ENCODE measurements at regions not wholly inside any gene's neighbourhood (a gene's known extent, or its start where the extent isn't known, plus 50 kb on each side); places are given as distances from the start of the nearest gene placed in this dataset.
A peak's percentile ranks its signal among the peaks of the same experiment; 100 is the strongest.

- H4K20me1 ChIP-seq (ENCODE audit: insufficient read depth) = no peaks in the 10 kb centered on the region
- TF ChIP-seq CTCF (conservative IDR thresholded peaks at IDR 0.05) = peak; percentile 92
- no peak for TF ChIP-seq EZH2 (IDR thresholded peaks at IDR 0.05; ENCODE audit: low read depth)
- intact Hi-C loops (cut with micrococcal nuclease; ENCODE audit: unreplicated experiment) = loop anchor here (2.0 to 5.0 kb wide), 3 partner anchors 75 to 480 kb away; partner anchors contain the start of gene PDGFD
- ChIA-PET CTCF (interaction anchor here (0.7 kb wide), 1 partner anchor 1831 kb away, joined by 3 read pairs; no protein-coding TSS in a partner anchor), POLR2A (ENCODE audit: unreplicated experiment) (interaction anchor here (0.6 kb wide), 3 partner anchors 49 to 922 kb away, joined by 3 to 4 read pairs (median 3); no protein-coding TSS in a partner anchor)
- no peaks in the 10 kb centered on the region for H3K9me2 ChIP-seq (ENCODE audit: insufficient read depth)
- peak; percentile 49 to 51 for DNase-seq
- H2AFZ ChIP-seq = peak overlapping the region; percentile 23
- no TSS peak for BruUV-seq (replicated peaks)
- H3K36me3 ChIP-seq (ENCODE audit: low read depth) = no peaks in the 10 kb centered on the region
- H3K4me2 ChIP-seq = no peak overlapping the region
- H3K27me3 ChIP-seq (ENCODE audit: insufficient read depth, low read depth) = no peaks in the 10 kb centered on the region
- no peaks in the 10 kb centered on the region for H3K4me1 ChIP-seq (replicated peaks; ENCODE audit: insufficient read depth)
- no peak overlapping the region for H3K27ac ChIP-seq
- H3F3A ChIP-seq (ENCODE audit: insufficient read depth, low read depth) = no peaks in the 10 kb centered on the region
- no peak overlapping the region for H3K4me3 ChIP-seq
- H3K79me2 ChIP-seq (ENCODE audit: low read depth) = no peaks in the 10 kb centered on the region
- no peaks in the 10 kb centered on the region for H3K9me3 ChIP-seq (ENCODE audit: insufficient read depth, low read depth)
Measured at GRCh38 chr11:103682318-103683184, 353.9 kb upstream of the DDI1 start.

- H2AFZ ChIP-seq = no peak overlapping the region
- H4K20me1 ChIP-seq (ENCODE audit: insufficient read depth) = no peaks in the 10 kb centered on the region
- H3K27ac ChIP-seq = no peak overlapping the region
- H3K36me3 ChIP-seq (ENCODE audit: low read depth) = no peaks in the 10 kb centered on the region
- ChIA-PET CTCF (no interaction called here), POLR2A (ENCODE audit: unreplicated experiment) (no interaction called here)
- H3K4me3 ChIP-seq = no peak overlapping the region
- no peaks in the 10 kb centered on the region for H3F3A ChIP-seq (ENCODE audit: insufficient read depth, low read depth)
- H3K9me2 ChIP-seq (ENCODE audit: insufficient read depth) = no peaks in the 10 kb centered on the region
- intact Hi-C loops (cut with micrococcal nuclease; ENCODE audit: unreplicated experiment) = loop anchor here (2.0 to 5.0 kb wide), 3 partner anchors 76 to 479 kb away; partner anchors contain the start of gene PDGFD
- TF ChIP-seq EZH2 (IDR thresholded peaks at IDR 0.05; ENCODE audit: low read depth) (no peak), CTCF (conservative IDR thresholded peaks at IDR 0.05) (no peak)
- H3K4me2 ChIP-seq = no peak overlapping the region
- no peaks in the 10 kb centered on the region for H3K4me1 ChIP-seq (replicated peaks; ENCODE audit: insufficient read depth)
- BruUV-seq (replicated peaks) = no TSS peak
- no peak for DNase-seq
- no peaks in the 10 kb centered on the region for H3K9me3 ChIP-seq (ENCODE audit: insufficient read depth, low read depth)
- no peaks in the 10 kb centered on the region for H3K79me2 ChIP-seq (ENCODE audit: low read depth)
- no peaks in the 10 kb centered on the region for H3K27me3 ChIP-seq (ENCODE audit: insufficient read depth, low read depth)
Measured at GRCh38 chr11:103683576-103683975, 352.9 kb upstream of the DDI1 start.

- Histone ChIP-seq H3K4me1 (replicated peaks; ENCODE audit: insufficient read depth) (no peaks in the 10 kb centered on the region), H3K36me3 (ENCODE audit: low read depth) (no peaks in the 10 kb centered on the region), H3K27ac (no peak overlapping the region), H3K9me3 (ENCODE audit: insufficient read depth, low read depth) (no peaks in the 10 kb centered on the region), H3F3A (ENCODE audit: insufficient read depth, low read depth) (no peaks in the 10 kb centered on the region), H3K4me3 (no peak overlapping the region), H2AFZ (no peak overlapping the region), H3K27me3 (ENCODE audit: insufficient read depth, low read depth) (no peaks in the 10 kb centered on the region), H3K9me2 (ENCODE audit: insufficient read depth) (no peaks in the 10 kb centered on the region), H3K4me2 (no peak overlapping the region), H3K79me2 (ENCODE audit: low read depth) (no peaks in the 10 kb centered on the region), H4K20me1 (ENCODE audit: insufficient read depth) (no peaks in the 10 kb centered on the region)
- BruUV-seq (replicated peaks) = no TSS peak
- TF ChIP-seq CTCF (conservative IDR thresholded peaks at IDR 0.05) (no peak), EZH2 (IDR thresholded peaks at IDR 0.05; ENCODE audit: low read depth) (no peak)
- ChIA-PET CTCF (interaction anchor here (0.7 kb wide), 1 partner anchor 112 kb away, joined by 3 read pairs; no protein-coding TSS in a partner anchor), POLR2A (ENCODE audit: unreplicated experiment) (no interaction called here)
- intact Hi-C loops (cut with micrococcal nuclease; ENCODE audit: unreplicated experiment) = no loop called here
- no peak for DNase-seq
Measured at GRCh38 chr11:103688924-103689323, 347.5 kb upstream of the DDI1 start.

Measured in PC-9 (cell line).